Stimulated activated CD8-positive, alpha-beta memory T cell treated with anti-CD3 and anti-CD28 coated beads, Interleukin-2, amount 100 ng/mL, for 1 hour (primary cell): ENCODE measurements at regions not wholly inside any gene's neighbourhood (a gene's known extent, or its start where the extent isn't known, plus 50 kb on each side); places are given as distances from the start of the nearest gene placed in this dataset.
"Not testable (repeated sequence)": the region's sequence is repeated elsewhere in the genome, so short reads cannot be mapped to it uniquely, and the experiment has no call there.

Experiments used
- DNase-seq, 2 donors: peaks; one replicate each; pipeline ENCODE4 v3.0.0-alpha.2; 2020; ENCODE audit warnings: low read depth in 2 of 2

GRCh38 chr12:131454418-131455217, 256.3 kb upstream of the SFSWAP start:
- DNase-seq, result no peak

DNA sequence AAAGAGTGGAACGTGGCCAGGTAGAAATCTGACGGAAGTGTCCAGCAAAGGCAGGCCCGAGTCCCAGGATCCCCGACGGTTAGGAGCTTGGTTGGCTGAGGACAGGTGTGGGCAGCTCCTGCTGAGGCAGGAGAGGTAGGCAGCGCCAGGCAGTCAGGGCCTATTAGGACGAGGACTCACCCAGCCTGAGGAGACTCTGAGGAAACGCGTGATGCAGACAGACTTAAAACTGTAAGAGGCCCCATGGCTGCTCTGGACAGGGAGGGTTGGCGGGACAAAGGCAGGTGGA, 255.7 kb upstream of the SFSWAP start:
- no peak for DNase-seq

DNA sequence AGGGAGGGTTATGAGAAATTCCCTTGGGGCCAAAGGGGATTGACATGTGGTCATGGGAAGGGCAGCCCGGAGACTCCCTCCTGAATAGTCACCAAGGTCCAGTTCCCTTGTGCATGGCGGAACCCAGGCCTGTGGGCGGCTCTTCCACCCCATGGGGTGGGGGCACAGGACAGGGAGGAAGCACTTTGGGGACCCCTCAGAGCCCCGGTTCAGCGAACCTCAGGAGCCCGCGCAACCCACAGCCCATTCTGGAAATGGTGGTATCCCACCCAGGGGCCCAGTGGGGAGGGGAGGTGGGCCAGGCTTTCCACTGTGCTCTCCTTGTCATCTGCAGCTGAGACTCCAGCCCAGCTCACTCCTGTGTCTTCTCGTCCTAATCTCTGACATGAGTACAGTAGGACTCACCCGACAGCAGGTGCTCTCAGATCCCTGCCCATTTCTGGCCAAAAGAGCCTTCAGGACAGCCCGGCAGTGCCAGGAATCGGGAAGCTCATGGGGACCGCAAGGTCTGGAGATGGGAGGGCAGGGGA, 255.2 kb upstream of the SFSWAP start:
- DNase-seq, result no peak

DNA sequence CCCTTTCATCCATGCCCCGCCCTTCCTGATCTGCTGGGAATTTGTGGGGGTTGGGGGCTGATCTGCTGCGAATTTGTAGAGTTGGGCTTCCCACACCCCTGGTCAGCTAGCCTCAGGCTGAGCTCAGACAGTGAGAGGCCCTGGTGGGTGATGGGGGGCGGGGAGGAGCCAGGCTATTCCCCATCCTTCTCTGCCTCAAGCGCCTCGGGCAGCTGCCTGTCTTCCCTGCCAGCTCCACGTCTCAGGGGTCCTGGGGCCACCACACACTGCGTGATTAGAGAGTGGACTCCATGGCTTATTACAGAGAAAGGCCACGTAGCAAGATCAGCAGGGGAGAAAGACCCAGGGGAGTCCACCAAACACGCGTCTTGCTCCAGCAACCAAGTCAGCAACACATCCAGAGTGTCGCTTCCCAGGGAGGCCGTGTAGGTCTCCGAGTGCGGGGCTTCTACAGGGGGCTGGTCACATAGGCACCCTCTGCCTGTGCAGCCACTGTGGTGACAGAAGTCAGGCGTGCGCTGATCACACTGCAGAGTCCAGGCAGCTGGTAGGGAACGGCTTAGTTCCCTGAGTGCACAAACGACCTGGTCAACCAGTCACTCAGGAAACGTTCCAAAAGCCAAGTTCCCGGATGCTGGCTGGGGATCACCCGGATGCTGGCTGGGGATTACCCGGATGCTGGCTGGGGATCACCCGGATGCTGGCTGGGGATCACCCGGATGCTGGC, 254.4 kb upstream of the SFSWAP start:
- DNase-seq, result no peak

DNA sequence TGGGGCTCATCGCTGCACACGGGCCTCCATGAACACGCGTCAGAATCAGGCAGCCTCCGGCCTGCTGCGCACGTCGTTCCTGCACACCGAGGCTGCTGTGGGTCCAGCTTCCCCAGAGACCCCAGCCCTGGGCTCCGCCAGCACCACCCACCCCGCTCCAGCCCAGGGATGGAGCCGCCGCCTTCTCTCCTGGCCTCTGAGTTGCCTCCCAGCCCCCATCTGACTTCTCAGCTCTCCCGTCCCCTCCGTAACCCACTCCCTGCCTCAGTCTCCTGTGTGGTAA, 253.9 kb upstream of the SFSWAP start:
- no peak for DNase-seq

- no peak for DNase-seq
These were observed 253.4 kb upstream of the SFSWAP start for GRCh38 chr12:131457331-131458047.

GRCh38 chr12:131458048-131458374, 252.9 kb upstream of the SFSWAP start:
- no peak for DNase-seq

- DNase-seq, result no peak
These were observed 251.7 kb upstream of the SFSWAP start for GRCh38 chr12:131458931-131459772.

DNA sequence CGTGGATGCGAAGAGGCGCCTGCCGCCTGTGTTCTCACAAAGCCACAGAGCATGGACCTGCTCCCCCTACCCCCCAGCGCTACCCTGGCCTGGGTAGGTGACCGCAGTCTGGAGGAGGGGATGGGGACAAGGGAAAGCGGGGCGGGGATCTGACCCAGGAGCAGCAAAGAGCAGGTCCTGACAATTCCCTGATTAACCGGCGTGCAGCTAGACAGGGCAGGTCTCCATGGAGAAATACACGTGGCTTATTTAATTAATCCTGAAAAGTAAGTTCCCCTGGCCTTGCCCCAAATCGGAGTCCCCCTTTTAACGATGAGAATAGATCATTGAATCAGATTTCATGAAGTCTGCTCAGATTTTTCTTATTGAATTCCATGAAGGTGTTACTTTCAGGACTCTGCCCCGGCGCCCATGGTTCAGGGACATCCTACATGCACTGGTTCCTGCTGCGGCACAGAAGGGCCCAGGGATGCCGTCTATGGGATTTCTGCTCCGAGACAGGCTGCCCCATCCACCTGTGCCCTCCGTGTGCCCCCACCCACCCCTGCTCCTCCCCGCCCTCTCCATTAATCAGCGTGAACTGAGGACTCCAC, 251.0 kb upstream of the SFSWAP start:
- no peak for DNase-seq

DNA sequence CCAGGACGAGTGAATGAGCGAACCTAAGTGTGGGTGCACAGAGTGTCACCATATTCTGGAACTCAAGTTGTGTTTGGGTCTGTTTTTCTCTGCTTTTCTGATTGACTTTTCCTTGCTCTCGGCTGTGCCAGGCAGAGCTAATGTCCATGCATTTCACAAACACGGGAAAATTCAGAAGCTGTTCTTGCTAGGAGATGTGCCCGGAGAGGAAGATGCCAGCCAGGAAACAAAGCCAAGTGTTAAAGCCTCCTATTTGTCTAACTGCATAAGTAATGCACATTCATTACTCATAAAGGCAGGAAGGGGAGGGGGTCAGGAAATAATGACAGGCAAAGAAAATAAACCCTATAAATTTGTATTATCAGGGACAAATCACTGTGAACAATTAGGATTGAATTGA, 250.4 kb upstream of the SFSWAP start:
- no peak for DNase-seq

DNA sequence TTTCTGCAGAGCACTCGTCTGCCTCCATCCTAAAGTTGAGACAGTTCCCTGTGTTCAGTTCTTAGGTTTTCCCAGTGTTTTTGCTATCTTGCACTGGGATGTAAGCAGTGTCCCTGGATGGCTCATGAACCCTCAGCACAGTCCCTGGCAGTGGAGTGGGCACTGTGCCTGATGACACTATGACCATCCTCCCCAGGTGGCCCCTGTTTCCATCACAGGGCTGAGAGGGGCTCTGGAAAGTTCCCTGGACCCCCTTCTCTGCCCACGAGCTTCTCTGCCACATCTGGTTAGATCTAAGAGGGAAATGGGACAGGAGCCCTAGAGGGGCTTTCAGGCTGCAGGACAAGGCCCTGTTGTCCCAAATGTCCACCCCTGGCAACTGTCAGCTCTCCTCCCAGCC, 249.8 kb upstream of the SFSWAP start:
- DNase-seq, result no peak

- no peak for DNase-seq
These were observed 247.7 kb upstream of the SFSWAP start for GRCh38 chr12:131463174-131463573.

- no peak for DNase-seq
These were observed 246.8 kb upstream of the SFSWAP start for GRCh38 chr12:131464081-131464480.

GRCh38 chr12:131466306-131466705, 244.6 kb upstream of the SFSWAP start:
- DNase-seq, result no peak

DNA sequence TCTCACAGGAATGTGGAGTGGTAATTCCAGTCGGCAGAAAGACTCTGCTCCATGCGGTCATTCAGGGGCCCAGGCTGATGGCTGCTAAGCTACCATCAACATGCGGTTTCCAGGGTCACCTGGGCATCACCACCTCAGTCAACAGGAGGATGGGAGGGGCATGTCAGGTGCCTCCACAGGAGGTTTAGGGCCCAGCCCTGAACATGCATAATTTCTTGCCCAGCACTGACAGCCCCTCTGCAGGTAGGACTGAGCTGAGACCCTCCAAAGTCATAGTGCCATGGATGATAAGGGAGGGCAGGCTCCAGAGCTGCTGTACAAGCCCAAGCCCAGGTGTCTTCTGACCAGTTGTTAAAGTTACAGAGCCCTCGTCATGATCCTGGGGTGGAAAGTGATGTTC, 244.0 kb upstream of the SFSWAP start:
- DNase-seq, result no peak

DNA sequence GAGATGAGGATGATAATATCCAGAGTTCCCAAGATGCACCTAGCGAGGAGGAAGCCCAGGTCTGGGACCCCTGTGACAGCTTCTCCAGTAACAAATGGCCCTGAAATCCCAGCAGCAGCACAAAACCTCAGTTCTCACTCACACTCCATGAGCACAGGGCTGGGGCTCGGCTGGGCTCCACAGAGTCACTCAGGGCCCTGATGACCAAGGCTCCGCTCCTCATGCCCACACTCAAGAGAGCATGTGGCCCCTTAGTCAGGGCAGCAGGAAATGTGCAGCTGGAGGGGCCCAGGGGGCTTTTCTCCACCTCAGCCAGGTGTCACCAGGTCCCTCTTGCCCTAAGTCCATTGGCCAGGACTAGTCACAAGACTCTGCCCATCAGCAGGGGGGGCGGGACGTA, 242.7 kb upstream of the SFSWAP start:
- no peak for DNase-seq

DNA sequence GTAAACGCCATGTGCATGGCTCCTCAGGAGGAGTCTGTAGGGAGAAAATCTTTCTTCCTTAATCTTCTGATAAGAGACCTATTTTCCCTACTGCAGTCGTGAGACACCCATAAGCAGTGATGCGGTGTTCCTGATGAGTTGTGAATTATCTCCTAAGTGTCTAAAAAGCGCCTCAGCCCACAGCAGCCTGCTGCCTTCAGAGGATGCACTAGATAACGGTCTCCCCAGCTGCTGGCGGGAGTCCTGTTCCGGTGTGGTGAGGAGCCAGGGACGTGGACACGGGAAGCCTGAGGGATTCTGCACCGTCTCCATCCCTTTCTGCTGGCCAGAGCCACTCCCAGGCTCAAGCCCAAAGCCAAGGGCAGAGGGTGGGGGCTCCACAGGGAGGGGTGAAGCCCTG, 240.9 kb upstream of the SFSWAP start:
- DNase-seq, result not testable (repeated sequence)

DNA sequence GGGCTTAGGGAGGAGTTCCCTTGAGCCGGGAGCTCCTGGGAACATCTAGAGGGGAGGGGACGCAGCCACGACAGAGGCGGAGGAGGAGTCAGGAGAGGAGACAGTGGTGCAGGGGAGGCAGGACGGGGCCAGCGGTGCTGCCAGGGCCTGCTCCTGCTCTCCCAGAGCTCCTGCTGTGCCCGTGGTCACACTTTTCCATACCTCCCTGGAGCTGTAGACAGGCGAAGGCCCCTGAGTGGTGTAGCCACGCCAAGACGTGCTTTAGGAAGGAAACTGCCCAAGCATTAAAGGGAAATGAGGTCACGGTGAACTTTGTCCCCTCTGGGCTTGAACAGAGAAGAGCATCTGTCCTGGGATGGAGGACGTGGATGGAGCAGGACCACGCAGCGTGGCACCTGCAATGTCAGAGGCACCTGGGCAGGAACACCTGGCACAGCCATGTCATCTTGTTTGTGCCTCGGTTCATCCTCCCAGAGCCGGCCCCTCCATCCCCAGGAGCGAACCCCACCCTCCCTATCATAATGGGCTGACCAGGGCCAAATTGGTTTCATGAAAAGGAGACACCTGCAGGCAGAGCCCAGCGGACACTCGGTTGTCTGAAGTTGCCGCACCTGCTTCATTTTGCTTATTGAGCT, 239.5 kb upstream of the SFSWAP start:
- DNase-seq, result no peak

GRCh38 chr12:131471946-131472732, 238.8 kb upstream of the SFSWAP start:
- DNase-seq, result no peak

GRCh38 chr12:131473261-131473660, 237.6 kb upstream of the SFSWAP start:
- no peak for DNase-seq
